ENCODE measurements at regions not wholly inside any gene's neighbourhood (a gene's known extent, or its start where the extent isn't known, plus 50 kb on each side); places are given as distances from the start of the nearest gene placed in this dataset.

- no peaks in the 10 kb centered on the region for H3K36me3 ChIP-seq (ENCODE audit: control insufficient read depth, insufficient read depth, low read length)
- WGBS (ENCODE audit: insufficient coverage, low coverage, missing lambda C conversion rate) = 0% methylated on average over 1 of the region's 1 CpG
- ATAC-seq (no peak), FAIRE-seq (no peak), DNase-seq (ENCODE audit: extremely low read depth in 1 of 4, low spot score in 3 of 4) (no peak)
- H3K4me2 ChIP-seq (ENCODE audit: insufficient read depth, low read length) = no peak overlapping the region
- CTCF ChIA-PET (ENCODE audit: low intra/inter-chr PET ratio) = no interaction called here
- intact Hi-C loops (cut with micrococcal nuclease) = no loop called here
- H4K20me1 ChIP-seq (replicated peaks; ENCODE audit: control insufficient read depth, insufficient read depth, low read length) = no peaks in the 10 kb centered on the region
- in situ Hi-C loops (cut with MboI) = no loop called here
- no TSS peak for BruUV-seq (replicated peaks)
- POLR2A ChIA-PET = no interaction called here
- H3K9me3 ChIP-seq (replicated peaks; ENCODE audit: control insufficient read depth, insufficient read depth, low read depth, low read length) = no peaks in the 10 kb centered on the region; the same call in 1 of the 2 replicates
- no peaks in the 10 kb centered on the region for H3K9me1 ChIP-seq (ENCODE audit: control insufficient read depth, insufficient read depth, low read length)
- H2AFZ ChIP-seq (ENCODE audit: low read depth, low read length) = no peak overlapping the region
- no peak for TF ChIP-seq SRSF1 (IDR thresholded peaks at IDR 0.05; ENCODE audit: low read depth, low read length)
- TF ChIP-seq U2AF1 (optimal IDR thresholded peaks at IDR 0.05; ENCODE audit: low read depth, low read length) = no peak
- TF ChIP-seq FOS (IDR thresholded peaks at IDR 0.05; ENCODE audit: extremely low read depth, insufficient read length) = no peak
- no peak for TF ChIP-seq MIER1 (IDR thresholded peaks at IDR 0.05; ENCODE audit: low read depth)
- no peak for TF ChIP-seq TAL1 (IDR thresholded peaks at IDR 0.05)
- TF ChIP-seq NKRF (IDR thresholded peaks at IDR 0.05; ENCODE audit: borderline replicate concordance) = no peak
- no peak for TF ChIP-seq ZNF586 (CRISPR knock-in tag; conservative IDR thresholded peaks at IDR 0.05)
- no peak for TF ChIP-seq CBX5 (IDR thresholded peaks at IDR 0.05; ENCODE audit: borderline replicate concordance, low read depth)
- no peak for TF ChIP-seq ID3 (CRISPR knock-in tag; IDR thresholded peaks at IDR 0.05)
- no peak for TF ChIP-seq ID3 (tag; IDR thresholded peaks at IDR 0.05)
- no peak for TF ChIP-seq ZNF644 (tag; IDR thresholded peaks at IDR 0.05; ENCODE audit: low read depth)
- no peak overlapping the region for H3K27ac ChIP-seq (ENCODE audit: extremely low read depth, low read depth, low read length)
- no peaks in the 10 kb centered on the region for H3K27me3 ChIP-seq (ENCODE audit: control insufficient read depth in 2 of 2, insufficient read depth in 2 of 2, low read length in 2 of 2)
- H3K79me2 ChIP-seq (ENCODE audit: control insufficient read depth, insufficient read depth, low read length) = no peaks in the 10 kb centered on the region
- no peak overlapping the region for H3K9ac ChIP-seq (ENCODE audit: insufficient read depth in 1 of 2, low read depth in 2 of 2, low read length in 2 of 2)
- H3K4me3 ChIP-seq = no peak overlapping the region
- H3K4me1 ChIP-seq (replicated peaks in 1 of 2; ENCODE audit: control insufficient read depth in 2 of 2, insufficient read depth in 2 of 2, low read length in 2 of 2) = no peaks in the 10 kb centered on the region
Observed at GRCh38 chr6:79391480-79391879, 145.8 kb downstream of the LCA5 start.

All from K562 (cell line).